HFFc6 (cell line): ENCODE measurements at regions not wholly inside any gene's neighbourhood (a gene's known extent, or its start where the extent isn't known, plus 50 kb on each side); places are given as distances from the start of the nearest gene placed in this dataset.

Experiments used
- DNase-seq: peaks from one replicate; pipeline ENCODE4 v3.0.0-alpha.2; 2018
- H3K27ac Mint-ChIP-seq: 2 replicates; pipeline ENCODE4 v1.8.0; 2020; ENCODE audit warnings: mild to moderate bottlenecking, mixed read lengths
- H3K27me3 Mint-ChIP-seq: 2 replicates; pipeline ENCODE4 v1.8.0; 2021; ENCODE audit warnings: mild to moderate bottlenecking, moderate library complexity, mixed read lengths; ENCODE audit not compliant: insufficient read depth
- H3K36me3 Mint-ChIP-seq: 2 replicates; pipeline ENCODE4 v1.8.0; 2021; ENCODE audit warnings: low read depth, mixed read lengths
- H3K4me1 Mint-ChIP-seq: 2 replicates; pipeline ENCODE4 v1.8.0; 2020; ENCODE audit warnings: low read depth, mixed read lengths
- H3K4me3 Mint-ChIP-seq: 2 replicates; pipeline ENCODE4 v1.8.0; 2020; ENCODE audit warnings: mild to moderate bottlenecking, moderate library complexity, mixed read lengths
- H3K9me3 Mint-ChIP-seq: 2 replicates; pipeline ENCODE4 v1.8.0; 2020; ENCODE audit warnings: mild to moderate bottlenecking, mixed read lengths
- TF ChIP-seq, protein P1 (sequence below): fragments of 200-600 bp; sonication (generic); IDR thresholded peaks from 2 replicates; pipeline ENCODE4 v1.5.0; 2021; ENCODE audit warnings: antibody characterized with exemption, mild to moderate bottlenecking

- peaks cover 3% of the 10 kb centered on the region; the same call in 1 of the 2 replicates for H3K27me3 Mint-ChIP-seq
- H3K36me3 Mint-ChIP-seq = no peaks in the 10 kb centered on the region
- no peak overlapping the region for H3K27ac Mint-ChIP-seq
- H3K4me3 Mint-ChIP-seq = no peak overlapping the region
- no peaks in the 10 kb centered on the region for H3K4me1 Mint-ChIP-seq
- no peak for DNase-seq
- H3K9me3 Mint-ChIP-seq = no peaks in the 10 kb centered on the region
- TF ChIP-seq, protein P1, sequence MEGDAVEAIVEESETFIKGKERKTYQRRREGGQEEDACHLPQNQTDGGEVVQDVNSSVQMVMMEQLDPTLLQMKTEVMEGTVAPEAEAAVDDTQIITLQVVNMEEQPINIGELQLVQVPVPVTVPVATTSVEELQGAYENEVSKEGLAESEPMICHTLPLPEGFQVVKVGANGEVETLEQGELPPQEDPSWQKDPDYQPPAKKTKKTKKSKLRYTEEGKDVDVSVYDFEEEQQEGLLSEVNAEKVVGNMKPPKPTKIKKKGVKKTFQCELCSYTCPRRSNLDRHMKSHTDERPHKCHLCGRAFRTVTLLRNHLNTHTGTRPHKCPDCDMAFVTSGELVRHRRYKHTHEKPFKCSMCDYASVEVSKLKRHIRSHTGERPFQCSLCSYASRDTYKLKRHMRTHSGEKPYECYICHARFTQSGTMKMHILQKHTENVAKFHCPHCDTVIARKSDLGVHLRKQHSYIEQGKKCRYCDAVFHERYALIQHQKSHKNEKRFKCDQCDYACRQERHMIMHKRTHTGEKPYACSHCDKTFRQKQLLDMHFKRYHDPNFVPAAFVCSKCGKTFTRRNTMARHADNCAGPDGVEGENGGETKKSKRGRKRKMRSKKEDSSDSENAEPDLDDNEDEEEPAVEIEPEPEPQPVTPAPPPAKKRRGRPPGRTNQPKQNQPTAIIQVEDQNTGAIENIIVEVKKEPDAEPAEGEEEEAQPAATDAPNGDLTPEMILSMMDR = no peak
Measured at GRCh38 chr1:163439471-163439870, 117.7 kb downstream of the NUF2 start.

GRCh38 chr1:163440090-163440489 is 118.3 kb downstream of the NUF2 start:
- no peak for DNase-seq
- Mint-ChIP-seq H3K27ac (no peak overlapping the region), H3K9me3 (no peaks in the 10 kb centered on the region), H3K36me3 (no peaks in the 10 kb centered on the region), H3K4me1 (no peaks in the 10 kb centered on the region), H3K27me3 (peaks cover 3% of the 10 kb centered on the region; the same call in 1 of the 2 replicates), H3K4me3 (no peak overlapping the region)
- TF ChIP-seq, protein P1 = no peak

GRCh38 chr1:163442231-163442879 is 120.6 kb downstream of the NUF2 start:
- Mint-ChIP-seq H3K27ac (no peak overlapping the region), H3K9me3 (no peaks in the 10 kb centered on the region)
- TF ChIP-seq, protein P1 = no peak

GRCh38 chr1:163442895-163443294 is 121.1 kb downstream of the NUF2 start:
- no peaks in the 10 kb centered on the region for H3K4me1 Mint-ChIP-seq
- no peak for DNase-seq
- H3K4me3 Mint-ChIP-seq = no peak overlapping the region
- H3K27me3 Mint-ChIP-seq = peaks cover 2% of the 10 kb centered on the region
- no peak overlapping the region for H3K27ac Mint-ChIP-seq
- TF ChIP-seq, protein P1 = no peak
- no peaks in the 10 kb centered on the region for H3K36me3 Mint-ChIP-seq
- no peaks in the 10 kb centered on the region for H3K9me3 Mint-ChIP-seq

More at GRCh38 chr1:163442231-163442879, 120.6 kb downstream of the NUF2 start:
- no peak for DNase-seq
- no peak overlapping the region for H3K4me3 Mint-ChIP-seq
- H3K4me1 Mint-ChIP-seq = no peaks in the 10 kb centered on the region
- no peaks in the 10 kb centered on the region for H3K36me3 Mint-ChIP-seq
- peaks cover 2% of the 10 kb centered on the region for H3K27me3 Mint-ChIP-seq

DNA sequence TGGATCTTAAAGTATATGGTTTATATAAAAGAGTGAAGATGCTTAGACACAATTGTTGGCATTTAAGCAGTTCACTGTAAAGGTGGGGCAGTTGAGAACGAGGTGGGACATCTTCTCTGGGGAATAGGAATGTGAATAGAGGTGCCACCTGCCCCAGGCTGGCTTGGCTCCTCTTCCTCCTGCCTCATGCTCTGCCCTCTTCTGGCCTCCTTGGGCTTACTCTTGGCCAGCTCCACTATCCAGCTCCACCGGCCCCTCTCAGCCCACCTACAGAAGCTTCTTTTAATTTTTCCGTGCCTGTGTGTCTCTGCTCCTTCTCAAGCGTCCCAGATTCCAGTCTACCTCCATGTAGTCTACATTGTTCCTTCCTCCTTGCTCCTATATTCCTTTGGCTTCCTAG is 122.1 kb downstream of the NUF2 start:
- peaks cover 2% of the 10 kb centered on the region for H3K27me3 Mint-ChIP-seq

More for the DNA sequence above, 122.1 kb downstream of the NUF2 start:
- TF ChIP-seq, protein P1 = no peak
- no peak for DNase-seq
- no peak overlapping the region for H3K4me3 Mint-ChIP-seq
- no peaks in the 10 kb centered on the region for H3K36me3 Mint-ChIP-seq
- H3K27ac Mint-ChIP-seq = no peak overlapping the region
- H3K4me1 Mint-ChIP-seq = no peaks in the 10 kb centered on the region
- H3K9me3 Mint-ChIP-seq = no peaks in the 10 kb centered on the region
